ENCODE measurements at regions not wholly inside any gene's neighbourhood (a gene's known extent, or its start where the extent isn't known, plus 50 kb on each side); places are given as distances from the start of the nearest gene placed in this dataset.

GRCh38 chr5:89203611-89204010 lies 320.6 kb upstream of the MEF2C start:
- Histone ChIP-seq H3K36me3 (no peaks in the 10 kb centered on the region), H3K9me3 (peaks cover 4 to 17% (median 15%) of the 10 kb centered on the region in 4 donors), H3K4me3 (no peak overlapping the region), H3K27me3 (no peaks in the 10 kb centered on the region), H3K4me1 (no peaks in the 10 kb centered on the region), H3K27ac (no peak overlapping the region)
- no peak for DNase-seq
- WGBS, 5 donors, result 56 to 92% (median 88%) methylated on average over 2 of the region's 2 CpGs
- TF ChIP-seq POLR2AphosphoS5 (IDR thresholded peaks at IDR 0.05) (no peak), POLR2A (IDR thresholded peaks at IDR 0.05) (no peak), CTCF (IDR thresholded peaks at IDR 0.05) (no peak), EP300 (IDR thresholded peaks at IDR 0.05) (no peak)
- intact Hi-C loops (cut with DNase I; ENCODE audit: low total_unique reads), result no loop called here

- Histone ChIP-seq H3K27ac (no peak overlapping the region), H3K4me1 (no peaks in the 10 kb centered on the region), H3K4me3 (no peak overlapping the region), H3K27me3 (no peaks in the 10 kb centered on the region), H3K9me3 (peaks cover 4 to 31% (median 25%) of the 10 kb centered on the region in 4 donors), H3K36me3 (no peaks in the 10 kb centered on the region)
- WGBS, 5 donors, result 82 to 88% (median 84%) methylated on average over 2 of the region's 2 CpGs
- intact Hi-C loops (cut with DNase I; ENCODE audit: low total_unique reads), result no loop called here
- TF ChIP-seq POLR2A (IDR thresholded peaks at IDR 0.05), result no peak
- TF ChIP-seq POLR2AphosphoS5 (IDR thresholded peaks at IDR 0.05), result no peak
- no peak for TF ChIP-seq CTCF (IDR thresholded peaks at IDR 0.05)
- no peak for TF ChIP-seq EP300 (IDR thresholded peaks at IDR 0.05)
- DNase-seq, result no peak
Measured at GRCh38 chr5:89200899-89201298, 317.9 kb upstream of the MEF2C start.

- no peak for DNase-seq
- no peak overlapping the region for H3K27ac ChIP-seq
- H3K4me1 ChIP-seq, result no peaks in the 10 kb centered on the region
- WGBS, 5 donors, result 79 to 89% (median 84%) methylated on average over 2 of the region's 2 CpGs
- TF ChIP-seq POLR2AphosphoS5 (IDR thresholded peaks at IDR 0.05) (no peak), EP300 (IDR thresholded peaks at IDR 0.05) (no peak), POLR2A (IDR thresholded peaks at IDR 0.05) (no peak), CTCF (IDR thresholded peaks at IDR 0.05) (no peak)
- H3K36me3 ChIP-seq, result no peaks in the 10 kb centered on the region
- no peaks in the 10 kb centered on the region for H3K27me3 ChIP-seq
- no peak overlapping the region for H3K4me3 ChIP-seq
- H3K9me3 ChIP-seq, result peaks cover 4 to 32% (median 26%) of the 10 kb centered on the region in 4 donors
- intact Hi-C loops (cut with DNase I; ENCODE audit: low total_unique reads), result no loop called here
Measured at GRCh38 chr5:89199306-89199705, 316.3 kb upstream of the MEF2C start.

GRCh38 chr5:89191374-89191773 lies 308.4 kb upstream of the MEF2C start:
- Histone ChIP-seq H3K4me3 (no peak overlapping the region), H3K27ac (no peak overlapping the region), H3K36me3 (no peaks in the 10 kb centered on the region), H3K4me1 (no peaks in the 10 kb centered on the region), H3K27me3 (no peaks in the 10 kb centered on the region), H3K9me3 (peaks cover 0 to 6% (median 2%) of the 10 kb centered on the region in 4 donors)
- no peak for DNase-seq
- intact Hi-C loops (cut with DNase I; ENCODE audit: low total_unique reads), result no loop called here
- TF ChIP-seq POLR2A (IDR thresholded peaks at IDR 0.05), result no peak
- 70 to 80% (median 72%) methylated on average over 2 of the region's 2 CpGs for WGBS, 5 donors

- intact Hi-C loops (cut with DNase I; ENCODE audit: low total_unique reads), result no loop called here
- no peaks in the 10 kb centered on the region for H3K4me1 ChIP-seq
Measured at GRCh38 chr5:89190515-89191265, 307.7 kb upstream of the MEF2C start.

More at GRCh38 chr5:89190515-89191265, 307.7 kb upstream of the MEF2C start:
- TF ChIP-seq POLR2A (IDR thresholded peaks at IDR 0.05) (no peak), EP300 (IDR thresholded peaks at IDR 0.05) (no peak), CTCF (IDR thresholded peaks at IDR 0.05) (no peak), POLR2AphosphoS5 (IDR thresholded peaks at IDR 0.05) (no peak)
- WGBS, 5 donors, result 77 to 85% (median 82%) methylated on average over 3 of the region's 3 CpGs
- no peaks in the 10 kb centered on the region for H3K36me3 ChIP-seq
- H3K4me3 ChIP-seq, result no peak overlapping the region
- no peaks in the 10 kb centered on the region for H3K27me3 ChIP-seq
- no peak overlapping the region for H3K27ac ChIP-seq
- DNase-seq, result no peak
- peaks cover 0 to 6% (median 2%) of the 10 kb centered on the region in 4 donors for H3K9me3 ChIP-seq

Measured in stomach (tissue), 8 donors.